ENCODE measurements at regions not wholly inside any gene's neighbourhood (a gene's known extent, or its start where the extent isn't known, plus 50 kb on each side); places are given as distances from the start of the nearest gene placed in this dataset.

DNA sequence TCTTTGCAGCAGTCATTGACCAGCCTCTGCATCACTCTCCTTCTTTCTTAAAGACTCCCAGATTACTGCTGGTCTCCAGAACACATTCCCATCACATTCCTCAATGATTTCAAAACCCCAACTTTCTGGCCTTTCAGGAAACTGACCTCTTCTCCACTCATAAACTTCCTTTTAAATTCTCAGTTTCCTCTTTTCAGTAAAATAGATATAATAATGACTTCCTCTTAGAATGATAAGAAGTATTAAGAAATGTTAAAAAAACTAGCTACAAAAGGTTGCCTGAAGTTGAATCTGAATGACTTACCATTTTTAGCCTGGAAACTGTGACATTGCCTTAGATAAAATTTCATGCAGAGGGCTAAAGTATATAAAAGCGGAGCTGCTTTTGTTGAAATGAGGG, 239.3 kb downstream of the OGFRL1 start:
- DNase-seq, result no peak
- no peak for ATAC-seq

- DNase-seq (no peak), ATAC-seq (no peak)
These were observed 240.4 kb downstream of the OGFRL1 start for GRCh38 chr6:71529026-71529425.

DNA sequence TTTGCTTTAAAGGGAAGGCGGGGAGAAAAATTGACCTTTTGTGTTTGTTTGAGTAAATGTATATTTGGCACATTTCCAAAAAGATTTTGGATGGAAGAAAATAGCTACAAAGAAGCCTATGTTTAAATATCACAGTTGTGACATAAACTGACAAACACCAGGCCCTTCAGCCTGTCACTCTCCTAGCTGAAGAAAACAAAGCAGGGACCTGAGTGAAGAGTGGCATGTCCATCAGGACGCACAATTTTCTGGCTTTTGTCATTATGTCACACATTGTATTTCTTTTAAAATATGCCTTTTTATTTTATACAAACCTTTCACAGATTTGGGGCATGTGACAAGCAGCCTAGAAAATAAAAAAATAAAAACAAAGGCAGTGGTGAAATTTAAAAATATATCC, 241.2 kb downstream of the OGFRL1 start:
- DNase-seq, result no peak
- ATAC-seq, result no peak

- DNase-seq (no peak), ATAC-seq (no peak)
These were observed 242.4 kb downstream of the OGFRL1 start for GRCh38 chr6:71531006-71531405.

DNA sequence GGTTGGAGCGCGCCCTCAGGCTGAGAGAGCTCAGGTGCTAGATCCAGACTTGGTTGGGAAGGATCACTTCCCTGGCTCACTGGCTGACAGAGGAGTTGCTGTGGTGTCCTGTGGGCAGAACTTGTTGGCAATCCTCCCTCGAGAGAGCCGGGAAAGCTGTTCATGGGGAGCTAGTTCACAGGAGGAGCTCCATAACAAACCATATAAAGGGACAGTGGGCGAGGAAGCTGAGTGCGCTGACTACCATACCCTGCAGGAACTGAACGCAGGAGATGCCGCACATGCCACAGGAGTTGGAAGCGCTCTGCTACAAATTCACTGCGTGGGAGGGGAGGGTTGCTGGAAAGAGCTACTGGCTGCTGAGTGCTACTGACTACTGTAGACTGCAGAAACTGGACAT, 243.2 kb downstream of the OGFRL1 start:
- ATAC-seq, result no peak
- DNase-seq, result no peak

- no peak for DNase-seq
- no peak for ATAC-seq
These were observed 245.3 kb downstream of the OGFRL1 start for GRCh38 chr6:71533939-71534379.

DNA sequence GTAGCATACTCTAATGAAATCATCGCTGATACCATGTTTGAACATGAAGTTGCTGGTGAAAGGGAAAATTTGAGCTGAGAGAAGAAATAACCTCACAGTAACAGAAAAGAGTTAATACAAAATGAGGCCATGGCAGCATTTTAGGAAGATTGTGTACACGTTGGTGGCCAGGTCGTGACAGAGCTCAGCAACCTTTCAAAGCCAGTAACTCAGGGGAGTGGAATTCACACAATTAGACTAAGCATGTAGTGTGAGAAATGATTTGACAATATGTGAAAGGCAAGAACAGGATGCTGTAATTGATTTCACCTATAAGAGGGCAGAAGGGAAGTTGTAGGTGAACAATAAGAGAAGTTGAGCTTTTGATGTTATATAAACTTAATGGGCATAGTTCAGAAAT, 246.3 kb downstream of the OGFRL1 start:
- no peak for ATAC-seq
- no peak for DNase-seq

GRCh38 chr6:71537717-71538116, 249.1 kb downstream of the OGFRL1 start:
- DNase-seq (no peak), ATAC-seq (no peak)

- ATAC-seq, result no peak
- DNase-seq, result no peak
These were observed 255.4 kb downstream of the OGFRL1 start for GRCh38 chr6:71544028-71544427.

GRCh38 chr6:71544906-71545305, 256.3 kb downstream of the OGFRL1 start:
- ATAC-seq (no peak), DNase-seq (no peak)

DNA sequence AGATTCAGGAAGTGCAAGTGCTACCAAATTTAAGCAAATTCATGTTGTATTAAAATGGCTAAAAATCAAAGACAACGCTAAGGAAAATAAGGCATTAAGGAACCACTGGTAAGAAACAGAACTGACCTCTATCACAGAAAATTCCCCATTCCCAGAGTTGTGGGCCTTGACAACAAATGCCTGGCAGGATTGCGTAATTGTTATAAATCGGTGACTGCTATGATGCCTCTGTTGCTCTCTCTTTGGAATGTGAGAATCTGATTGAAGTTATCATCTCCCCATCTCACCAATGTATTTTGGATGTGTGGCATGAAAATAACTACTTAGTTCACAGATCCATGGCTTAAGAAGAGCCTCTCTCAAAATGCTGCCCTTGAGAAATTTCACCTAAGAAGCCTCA, 257.3 kb downstream of the OGFRL1 start:
- no peak for ATAC-seq

GRCh38 chr6:71551798-71552197, 263.2 kb downstream of the OGFRL1 start:
- DNase-seq, result no peak
- ATAC-seq, result no peak

More for the DNA sequence above, 257.3 kb downstream of the OGFRL1 start:
- DNase-seq, result no peak

- ATAC-seq (no peak), DNase-seq (no peak)
These were observed 267.5 kb downstream of the OGFRL1 start for GRCh38 chr6:71556141-71556540.

GRCh38 chr6:71558974-71559373, 270.4 kb downstream of the OGFRL1 start:
- DNase-seq (no peak), ATAC-seq (no peak)

GRCh38 chr6:71567562-71567961, 279.0 kb downstream of the OGFRL1 start:
- no peak for ATAC-seq
- no peak for DNase-seq

DNA sequence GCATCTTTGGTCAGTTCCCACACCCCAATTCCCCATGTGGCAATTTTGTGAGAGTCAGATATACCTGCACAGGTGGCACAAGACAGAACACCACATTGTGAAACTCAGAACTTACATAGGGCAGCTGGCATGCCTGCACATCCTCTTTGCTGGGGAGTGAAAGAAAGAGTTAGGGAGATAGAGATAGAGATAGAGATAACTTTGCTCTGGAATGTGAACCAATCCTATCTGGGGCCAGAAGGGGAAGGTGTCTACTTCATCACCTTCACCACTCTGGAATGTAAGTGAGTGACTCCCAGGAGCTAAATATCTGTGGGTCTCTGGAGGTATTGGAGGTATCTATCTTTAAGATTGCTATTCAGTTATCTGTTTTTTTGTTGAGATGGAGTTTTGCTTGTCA, 289.2 kb downstream of the OGFRL1 start:
- no peak for DNase-seq
- no peak for ATAC-seq

GRCh38 chr6:71579902-71580301, 291.3 kb downstream of the OGFRL1 start:
- DNase-seq, result no peak
- ATAC-seq, result no peak

DNA sequence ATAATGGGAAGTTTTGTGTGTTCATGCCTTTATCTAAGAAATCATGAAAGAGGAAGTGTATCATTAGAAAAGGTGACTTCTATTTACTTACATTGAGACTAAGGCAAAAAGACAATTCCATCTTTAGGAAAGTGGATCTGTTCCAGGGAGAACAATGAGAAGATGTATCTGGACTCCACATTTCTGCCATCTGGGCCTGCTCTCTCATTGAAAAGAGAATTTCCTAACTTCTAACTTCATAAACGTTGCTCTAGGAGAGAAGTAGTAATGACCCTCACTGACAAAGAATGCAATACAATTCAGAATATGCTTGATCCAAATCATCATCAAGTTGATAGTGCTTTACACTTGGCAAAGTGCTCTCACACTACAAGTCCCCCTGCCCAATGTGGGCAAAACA, 294.2 kb downstream of the OGFRL1 start:
- no peak for ATAC-seq
- DNase-seq, result no peak

DNA sequence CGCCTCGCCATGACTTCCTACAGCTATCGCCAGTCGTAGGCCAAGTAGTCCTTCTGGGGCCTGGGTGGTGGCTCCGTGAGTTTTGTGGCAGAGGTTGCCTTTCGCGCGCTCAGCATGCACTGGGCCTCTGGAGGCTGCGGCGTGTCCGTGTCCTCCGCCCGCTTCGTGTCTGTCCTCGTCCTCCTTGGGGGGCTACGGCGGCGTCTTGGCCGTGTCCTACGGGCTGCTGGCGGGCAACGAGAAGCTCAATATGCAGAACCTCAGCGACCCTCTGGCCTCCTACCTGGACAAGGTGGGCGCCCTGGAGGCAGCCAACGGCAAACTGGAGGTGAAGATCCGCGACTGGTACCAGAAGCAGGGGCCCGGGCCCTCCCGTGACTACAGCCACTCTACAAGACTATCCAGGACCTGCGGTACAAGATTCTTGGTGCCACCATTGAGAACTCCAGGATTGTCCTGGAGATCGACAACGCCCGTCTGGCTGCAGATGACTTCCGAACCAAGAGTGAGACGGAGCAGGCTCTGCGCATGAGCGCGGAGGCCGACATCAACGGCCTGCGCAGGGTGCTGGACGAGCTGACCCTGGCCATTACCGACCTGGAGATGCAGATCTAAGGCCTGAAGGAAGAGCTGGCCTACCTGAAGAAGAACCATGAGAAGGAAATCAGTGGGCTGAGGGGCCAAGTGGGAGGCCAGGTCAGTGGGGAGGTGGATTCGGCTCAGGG, 296.3 kb downstream of the OGFRL1 start:
- ATAC-seq (peak; percentile 9), DNase-seq (no peak)

GRCh38 chr6:71585472-71585871, 296.9 kb downstream of the OGFRL1 start:
- DNase-seq (no peak), ATAC-seq (no peak)

DNA sequence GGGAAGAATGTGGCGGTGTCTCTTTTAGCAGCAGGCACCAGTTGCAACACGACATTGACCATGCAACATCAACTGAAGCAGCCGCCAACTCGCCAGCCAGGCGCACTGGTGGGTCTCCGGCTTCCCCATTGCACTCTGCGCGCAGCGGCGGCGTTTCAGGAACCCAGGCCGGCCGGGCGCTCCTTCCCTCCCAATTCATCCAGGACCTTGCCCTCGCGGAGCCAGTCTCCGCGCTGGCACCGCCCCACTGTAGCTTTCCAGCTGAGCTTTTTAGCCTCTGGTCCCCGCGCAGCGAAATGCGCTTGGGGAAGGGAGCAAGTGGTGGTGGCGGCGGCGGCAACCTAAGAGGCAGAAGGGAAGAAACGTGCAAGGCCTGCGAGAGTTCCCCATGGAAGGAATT, 297.9 kb upstream of the RIMS1 start:
- ATAC-seq (no peak), DNase-seq (no peak)

DNA sequence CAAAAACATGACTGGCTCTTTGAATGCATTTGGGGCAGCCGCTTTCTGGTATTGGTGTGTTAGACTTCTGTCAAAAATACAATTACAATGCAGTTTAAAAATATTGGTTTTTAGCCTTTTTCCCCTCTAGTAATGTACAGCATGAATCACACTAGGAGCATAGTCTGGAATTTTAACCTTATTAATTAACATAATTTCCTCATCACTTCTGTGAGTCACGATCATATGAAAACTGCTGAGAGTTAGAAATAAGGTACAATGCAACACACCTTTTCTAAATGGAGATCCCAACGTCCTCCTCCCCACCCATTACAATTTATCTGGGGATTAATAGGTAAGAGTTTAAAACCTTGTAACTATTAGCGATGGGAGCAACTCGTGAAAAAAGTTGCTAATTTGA, 297.1 kb upstream of the RIMS1 start:
- ATAC-seq (no peak), DNase-seq (no peak)

DNA sequence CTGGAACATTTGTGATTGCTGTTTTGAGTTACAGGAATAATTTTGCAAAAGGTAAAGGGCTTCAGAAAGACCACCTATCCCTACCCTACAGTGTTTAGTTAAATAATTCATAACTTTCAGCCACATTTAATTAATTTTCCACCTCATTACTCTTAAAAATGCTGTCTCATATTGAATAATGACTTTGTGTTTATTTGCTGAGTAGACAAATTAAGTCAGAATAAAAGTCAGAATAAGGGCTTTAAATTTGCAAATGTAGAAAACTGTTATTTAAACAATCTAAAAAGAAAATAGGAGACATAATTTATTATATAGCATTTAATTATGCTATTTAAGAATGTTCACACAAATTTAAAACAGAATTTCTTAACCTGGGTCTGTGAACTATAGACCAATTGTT, 293.7 kb upstream of the RIMS1 start:
- DNase-seq (no peak), ATAC-seq (no peak)

DNA sequence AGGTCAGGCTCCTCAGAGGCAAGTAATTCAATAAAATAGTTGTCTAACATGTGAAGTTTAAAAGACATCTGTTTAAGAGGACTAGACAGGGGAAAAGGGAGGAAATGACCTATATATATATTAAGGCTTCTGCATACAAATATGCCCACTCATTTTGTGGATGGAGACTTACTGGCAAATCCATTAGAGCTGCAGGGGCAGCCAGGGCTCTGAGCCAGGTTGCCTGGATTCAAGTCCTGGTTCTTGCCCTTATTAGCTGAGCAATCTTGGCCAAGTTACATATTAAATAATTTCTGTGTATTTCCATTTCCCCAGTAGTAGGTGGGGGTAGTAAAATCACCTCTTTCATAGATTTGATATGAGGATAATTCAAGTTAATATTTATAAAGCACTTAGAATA, 287.0 kb upstream of the RIMS1 start:
- DNase-seq (no peak), ATAC-seq (no peak)
